Astrocyte of the spinal cord (primary cell): ENCODE measurements at regions not wholly inside any gene's neighbourhood (a gene's known extent, or its start where the extent isn't known, plus 50 kb on each side); places are given as distances from the start of the nearest gene placed in this dataset.

Experiments used
- DNase-seq: peaks from one replicate; pipeline ENCODE4 v3.0.0; 2011; ENCODE audit warnings: low read depth, low spot score
- H3K4me3 ChIP-seq: 2 replicates; pipeline ENCODE4 v1.5.1; 2011; ENCODE audit warnings: low read depth, mild to moderate bottlenecking, low read length, moderate library complexity
- in situ Hi-C: cut with HindIII; loops from 2 replicates; pipeline ENCODE4 v1.10.0; 2017; ENCODE audit warnings: low sequenced_read_pairs
- TF ChIP-seq, protein P1 (sequence below): IDR thresholded peaks from 2 replicates; pipeline ENCODE4 v1.5.1; 2012; ENCODE audit warnings: low read depth, mild to moderate bottlenecking, low read length, inconsistent platforms

DNA sequence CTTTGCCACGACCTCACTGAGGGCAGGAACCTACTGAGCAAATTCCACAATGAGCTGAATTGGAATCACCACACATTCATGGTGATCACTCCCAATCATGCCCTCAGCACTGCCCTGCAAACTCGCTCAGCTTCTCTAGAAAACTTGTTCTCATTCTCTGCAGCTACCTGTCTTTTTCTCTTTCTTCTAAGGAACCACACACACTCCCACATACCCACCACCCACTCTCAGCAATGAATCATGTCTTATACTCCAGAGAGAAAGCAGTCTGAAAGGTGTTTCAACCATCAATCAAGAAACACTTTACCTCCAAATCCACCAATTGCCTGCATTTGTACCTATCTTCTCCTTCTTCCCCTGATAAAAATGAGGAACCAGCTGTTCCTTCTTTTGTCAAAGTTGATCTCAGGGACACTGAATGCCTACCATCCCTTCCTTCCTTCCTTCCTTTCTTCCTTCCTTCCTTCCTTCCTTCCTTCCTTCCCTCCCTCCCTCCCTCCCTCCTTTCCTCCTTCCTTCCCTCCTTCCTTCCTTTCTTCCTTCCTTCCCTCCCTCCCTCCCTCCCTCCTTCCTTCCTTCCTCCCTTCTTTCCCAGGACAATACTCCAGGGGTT lies 84.6 kb upstream of the SGK1 start:
- in situ Hi-C loops: no loop called here
- TF ChIP-seq, protein P1, sequence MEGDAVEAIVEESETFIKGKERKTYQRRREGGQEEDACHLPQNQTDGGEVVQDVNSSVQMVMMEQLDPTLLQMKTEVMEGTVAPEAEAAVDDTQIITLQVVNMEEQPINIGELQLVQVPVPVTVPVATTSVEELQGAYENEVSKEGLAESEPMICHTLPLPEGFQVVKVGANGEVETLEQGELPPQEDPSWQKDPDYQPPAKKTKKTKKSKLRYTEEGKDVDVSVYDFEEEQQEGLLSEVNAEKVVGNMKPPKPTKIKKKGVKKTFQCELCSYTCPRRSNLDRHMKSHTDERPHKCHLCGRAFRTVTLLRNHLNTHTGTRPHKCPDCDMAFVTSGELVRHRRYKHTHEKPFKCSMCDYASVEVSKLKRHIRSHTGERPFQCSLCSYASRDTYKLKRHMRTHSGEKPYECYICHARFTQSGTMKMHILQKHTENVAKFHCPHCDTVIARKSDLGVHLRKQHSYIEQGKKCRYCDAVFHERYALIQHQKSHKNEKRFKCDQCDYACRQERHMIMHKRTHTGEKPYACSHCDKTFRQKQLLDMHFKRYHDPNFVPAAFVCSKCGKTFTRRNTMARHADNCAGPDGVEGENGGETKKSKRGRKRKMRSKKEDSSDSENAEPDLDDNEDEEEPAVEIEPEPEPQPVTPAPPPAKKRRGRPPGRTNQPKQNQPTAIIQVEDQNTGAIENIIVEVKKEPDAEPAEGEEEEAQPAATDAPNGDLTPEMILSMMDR: no peak
- no peak overlapping the region for H3K4me3 ChIP-seq
- no peak for DNase-seq

DNA sequence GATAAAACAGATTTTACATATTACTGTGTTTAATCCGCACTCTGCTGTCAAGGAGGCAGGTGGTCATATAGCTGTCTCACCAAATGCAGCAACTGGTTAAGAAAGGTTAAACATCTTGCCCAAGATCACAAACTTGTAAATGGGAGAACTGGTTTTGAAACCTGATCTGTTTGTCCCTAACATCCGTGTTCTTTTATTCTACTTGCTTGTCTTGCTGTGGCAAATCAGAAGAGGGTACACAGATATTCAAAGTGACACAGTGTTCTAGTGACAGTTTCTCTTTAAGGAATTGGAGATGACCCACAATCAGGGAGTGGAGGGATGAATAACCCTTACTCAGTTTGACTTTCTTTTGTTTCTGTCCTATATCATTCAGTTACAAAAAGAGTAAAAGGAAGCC lies 83.0 kb upstream of the SGK1 start:
- in situ Hi-C loops: no loop called here
- no peak for DNase-seq
- H3K4me3 ChIP-seq: no peak overlapping the region
- TF ChIP-seq, protein P1: no peak

DNA sequence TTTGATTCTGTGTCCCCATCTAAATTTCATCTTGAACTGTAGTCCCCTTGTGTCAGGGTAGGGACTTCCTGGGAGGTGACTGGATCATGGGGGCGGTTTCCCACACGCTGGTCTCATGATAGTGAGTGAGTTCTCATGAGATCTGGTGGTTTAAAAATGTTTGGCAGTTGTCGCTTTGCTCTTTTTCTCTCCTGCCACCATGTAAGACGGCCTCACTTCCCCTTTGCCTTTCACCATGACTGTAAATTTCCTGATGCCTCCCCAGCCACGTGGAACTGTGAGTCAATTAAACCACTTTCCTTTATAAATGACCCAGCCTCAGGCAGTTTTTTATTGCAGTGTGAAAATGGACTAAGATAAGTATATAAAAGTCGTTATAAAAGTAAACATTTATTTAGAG lies 80.5 kb upstream of the SGK1 start:
- DNase-seq: no peak
- in situ Hi-C loops: no loop called here
- H3K4me3 ChIP-seq: no peak overlapping the region
- TF ChIP-seq, protein P1: no peak

DNA sequence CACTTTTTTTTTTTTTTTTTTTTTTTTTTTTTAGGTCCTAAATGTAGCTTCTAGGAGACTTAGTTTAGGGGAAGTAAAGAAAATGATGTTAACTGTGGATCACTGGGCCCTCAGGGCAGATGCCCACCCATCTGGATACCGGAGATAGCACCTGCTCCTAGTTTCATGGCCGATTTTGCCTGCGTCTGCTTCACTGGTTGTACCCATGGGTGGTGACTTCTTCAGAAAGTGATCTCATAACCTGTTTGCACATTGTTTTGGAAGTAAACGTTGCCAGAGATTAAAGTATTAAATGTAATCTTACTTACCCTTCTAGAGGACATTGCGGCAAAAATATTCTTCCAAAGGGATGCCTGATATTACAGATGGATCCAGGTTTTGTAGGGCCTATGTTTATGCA lies 79.8 kb upstream of the SGK1 start:
- TF ChIP-seq, protein P1: no peak
- no peak overlapping the region for H3K4me3 ChIP-seq
- DNase-seq: no peak
- in situ Hi-C loops: no loop called here

DNA sequence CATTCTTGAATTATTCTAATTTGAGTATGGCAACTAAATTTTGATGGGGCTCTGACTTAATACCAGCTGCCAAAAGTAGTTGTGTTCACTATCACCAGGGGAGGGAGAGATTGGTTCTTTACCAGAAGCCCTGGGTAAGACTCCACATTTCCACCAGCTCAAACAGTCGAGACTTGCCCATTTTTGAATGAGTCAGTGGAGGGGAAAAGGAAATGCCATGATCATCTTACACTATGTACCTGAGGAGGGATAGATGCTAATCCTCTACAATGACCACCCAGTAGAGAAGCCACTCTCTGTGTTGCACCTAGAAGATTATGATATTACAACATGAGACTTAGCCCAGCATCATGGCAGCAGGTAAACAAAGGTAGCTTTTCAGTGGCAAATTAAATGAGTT lies 77.0 kb upstream of the SGK1 start:
- no peak overlapping the region for H3K4me3 ChIP-seq
- in situ Hi-C loops: no loop called here
- DNase-seq: no peak
- TF ChIP-seq, protein P1: no peak

DNA sequence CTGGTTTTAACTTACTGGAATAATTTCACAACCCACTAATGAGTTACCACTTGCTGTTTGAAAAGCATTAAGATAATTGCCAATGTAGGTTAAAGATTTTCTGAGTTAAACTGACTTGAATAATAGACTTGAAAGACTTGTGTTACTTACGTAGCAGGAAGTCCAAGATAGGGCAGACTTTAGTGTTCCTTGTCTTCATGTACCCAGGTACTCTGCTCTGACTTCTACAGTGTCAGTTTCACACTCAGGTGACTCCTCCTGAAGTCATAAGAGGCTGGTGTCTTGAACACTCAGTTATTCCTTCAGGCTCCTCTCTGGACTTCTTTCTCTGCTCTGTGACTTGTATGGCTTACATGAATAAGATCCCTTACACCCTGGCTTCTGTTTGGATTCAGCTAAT lies 76.3 kb upstream of the SGK1 start:
- no peak for DNase-seq
- TF ChIP-seq, protein P1: no peak
- in situ Hi-C loops: no loop called here
- H3K4me3 ChIP-seq: no peak overlapping the region

DNA sequence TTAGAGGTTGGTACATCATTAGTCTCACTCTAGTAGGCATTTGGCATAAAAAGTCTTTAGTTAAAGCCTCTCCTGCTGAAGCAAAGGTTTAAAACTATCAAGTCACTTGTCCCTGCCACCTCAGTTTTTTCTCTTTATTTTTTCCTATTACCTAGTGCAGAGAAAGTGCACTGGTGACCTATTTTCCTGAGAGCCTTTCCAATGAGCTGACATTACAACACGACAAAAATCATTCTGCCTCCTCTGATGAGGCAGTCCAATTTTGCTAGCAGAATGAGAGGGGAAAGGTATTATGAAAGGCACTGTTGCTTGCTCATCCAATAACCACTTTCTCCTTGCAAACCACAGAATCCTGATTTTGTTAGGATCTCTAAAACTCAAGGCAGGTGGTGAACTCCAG lies 73.3 kb upstream of the SGK1 start:
- in situ Hi-C loops: no loop called here
- DNase-seq: no peak
- TF ChIP-seq, protein P1: no peak
- no peak overlapping the region for H3K4me3 ChIP-seq
